NOMO-1 treated with DMSO at 0.1 percent for 48 hours (cell line): ENCODE measurements at regions not wholly inside any gene's neighbourhood (a gene's known extent, or its start where the extent isn't known, plus 50 kb on each side); places are given as distances from the start of the nearest gene placed in this dataset.
"Not testable (repeated sequence)": the region's sequence is repeated elsewhere in the genome, so short reads cannot be mapped to it uniquely, and the experiment has no call there.

Source experiments
- DNase-seq: peaks from one replicate; lab custom pipeline; 2025; ENCODE audit not compliant: unreplicated experiment; lab: John Stamatoyannopoulos, UW

DNA sequence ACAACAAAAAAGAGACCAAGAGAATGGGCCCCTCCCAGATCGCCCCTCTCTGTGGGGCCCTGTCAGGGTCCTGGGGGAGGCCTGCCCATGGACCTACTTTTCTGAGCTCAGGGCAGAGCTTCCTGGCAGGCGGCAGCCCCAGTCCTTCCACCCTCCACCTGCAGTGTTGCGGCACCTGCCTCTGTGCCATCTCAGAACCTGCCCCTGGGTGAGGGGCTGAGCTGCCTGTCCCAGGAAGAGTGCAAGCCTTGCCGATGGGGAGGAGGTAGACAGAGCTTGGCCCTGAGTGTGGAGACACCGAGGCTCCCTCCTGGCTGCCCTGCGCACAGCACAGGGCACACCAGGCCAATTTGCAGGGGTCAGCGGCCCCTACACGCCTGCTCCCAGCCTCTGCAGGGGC is 67.5 kb downstream of the UNCX start:
- no peak for DNase-seq

DNA sequence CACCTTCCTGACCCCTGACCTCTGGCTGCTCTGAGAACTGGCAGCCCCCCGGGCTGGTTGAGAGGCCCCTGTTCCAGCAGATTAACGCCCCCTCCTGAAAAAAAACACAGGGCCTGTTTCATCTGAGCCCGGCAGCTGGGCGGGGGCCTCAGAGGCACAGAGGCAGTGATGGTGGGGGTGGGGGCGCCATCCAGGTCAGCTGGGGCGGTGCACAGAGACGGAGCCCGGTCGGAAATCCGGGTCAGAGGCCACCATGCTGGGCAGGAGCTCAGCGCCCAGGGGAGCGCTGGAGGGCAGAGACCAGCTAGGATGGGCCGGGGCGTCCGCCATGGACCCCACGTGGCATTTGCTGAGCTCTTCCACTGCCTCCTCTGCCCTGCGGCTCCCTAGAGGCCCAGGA is 68.0 kb downstream of the UNCX start:
- no peak for DNase-seq

DNA sequence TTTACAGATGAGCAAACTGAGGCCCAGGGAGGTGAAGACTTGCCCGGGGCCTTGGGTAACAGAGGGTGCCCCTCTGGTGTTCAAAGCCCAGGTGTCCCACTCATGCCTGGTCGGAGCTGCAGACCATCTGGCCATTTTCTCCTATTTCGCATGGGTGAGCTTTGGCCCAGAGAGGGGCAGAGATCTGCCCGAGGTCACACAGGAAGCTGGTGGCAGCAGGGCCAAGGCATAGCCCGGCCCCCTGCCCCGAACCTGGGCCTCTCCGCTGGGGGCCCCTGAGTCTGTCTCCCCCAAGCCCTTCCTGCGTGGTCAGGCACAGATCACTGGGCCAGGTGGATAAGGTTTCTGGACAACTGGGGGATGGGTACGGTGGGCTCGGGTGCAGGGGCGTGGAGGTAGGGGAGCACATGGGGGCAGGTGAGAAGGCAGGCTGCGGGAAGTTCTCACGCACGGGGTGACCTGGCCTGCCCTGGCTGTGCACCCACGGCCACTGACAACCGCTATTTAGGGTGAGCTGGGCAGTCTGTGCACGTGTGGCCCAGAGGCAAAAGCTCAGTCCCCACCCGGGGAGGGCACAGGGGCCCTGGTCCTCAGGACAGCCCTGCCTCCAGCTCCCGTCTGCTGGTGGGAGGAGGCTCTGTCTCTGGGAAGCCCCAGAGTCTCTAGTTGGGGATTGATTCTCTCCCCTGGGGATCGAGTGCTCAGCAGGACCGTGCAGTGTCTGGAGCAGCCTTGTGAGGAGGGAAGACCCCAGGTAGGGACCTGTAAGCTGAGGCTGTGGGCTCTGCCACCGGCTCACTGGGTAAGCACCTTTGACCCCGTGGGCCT is 68.6 kb downstream of the UNCX start:
- DNase-seq, result no peak

DNA sequence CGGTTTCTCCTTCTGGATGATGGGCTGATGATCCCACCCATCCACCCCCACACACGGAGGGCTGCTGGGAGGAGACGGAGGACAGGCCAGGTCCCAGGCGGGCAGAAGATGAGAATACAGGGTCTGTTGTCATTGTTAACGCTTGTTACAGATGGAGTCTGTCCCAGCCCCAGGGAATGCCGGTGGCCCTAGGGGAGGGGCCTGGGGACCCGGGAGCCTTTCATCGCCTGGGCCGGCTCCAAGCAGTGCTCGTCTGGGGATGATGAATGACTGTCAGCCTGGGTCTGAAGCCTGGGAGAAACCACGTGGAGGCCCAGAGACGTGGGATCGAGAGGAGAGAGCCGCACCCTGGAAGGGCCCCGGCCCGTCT is 69.2 kb downstream of the UNCX start:
- no peak for DNase-seq

DNA sequence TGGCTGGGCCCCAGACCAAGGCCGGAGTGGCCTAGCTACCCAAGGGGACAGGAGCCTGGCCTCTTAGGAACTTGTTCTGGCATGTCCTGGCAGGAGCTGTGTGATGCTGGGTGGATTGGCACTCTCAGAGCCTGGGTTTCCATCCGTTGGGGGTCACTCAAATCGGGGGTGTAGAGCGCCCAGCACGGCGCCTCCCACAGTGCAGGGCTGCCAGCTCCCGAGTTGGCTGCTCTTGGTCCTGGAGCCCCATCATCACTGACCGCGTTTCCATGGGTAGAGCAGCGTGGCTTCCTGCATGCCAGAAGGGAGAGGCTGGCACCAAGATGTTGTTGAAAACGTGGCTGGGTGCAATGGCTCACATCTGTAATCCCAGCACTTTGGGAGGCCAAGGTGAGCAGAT is 70.3 kb downstream of the UNCX start:
- DNase-seq, result no peak

DNA sequence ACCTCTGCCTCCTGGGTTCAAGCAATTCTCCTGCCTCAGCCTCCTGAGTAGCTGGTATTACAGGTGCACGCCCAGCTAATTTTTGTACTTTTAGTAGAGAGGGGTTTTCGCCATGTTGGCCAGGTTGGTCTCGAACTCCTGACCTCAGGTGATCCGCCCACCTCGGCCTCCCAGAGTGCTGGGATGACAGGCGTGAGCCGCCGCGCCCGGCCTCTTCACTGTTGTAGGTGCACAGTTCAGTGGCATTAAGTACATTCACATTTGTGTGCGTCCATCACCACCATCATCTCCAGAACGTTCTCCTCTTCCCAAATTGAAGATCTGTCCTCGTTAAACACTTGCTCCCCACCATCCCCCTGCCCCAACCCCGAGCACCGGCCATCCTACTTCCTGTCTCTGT is 71.3 kb downstream of the UNCX start:
- DNase-seq, result not testable (repeated sequence)

DNA sequence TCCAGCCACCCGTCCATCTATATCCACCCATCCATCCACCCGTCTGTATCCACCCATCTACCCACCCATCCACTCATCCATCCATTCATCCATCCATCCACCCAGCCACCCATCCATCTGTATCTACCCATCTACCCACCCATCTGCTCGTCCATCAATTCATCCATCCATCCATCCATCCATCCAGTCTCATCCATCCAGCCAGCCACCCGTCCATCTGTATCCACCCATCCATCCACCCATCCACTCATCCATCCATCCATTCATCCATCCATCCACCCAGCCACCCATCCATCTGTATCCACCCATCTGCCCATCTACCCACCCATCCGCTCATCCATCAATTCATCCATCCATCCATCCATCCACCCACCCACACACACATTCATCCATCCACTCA is 73.2 kb downstream of the UNCX start:
- DNase-seq, result no peak

DNA sequence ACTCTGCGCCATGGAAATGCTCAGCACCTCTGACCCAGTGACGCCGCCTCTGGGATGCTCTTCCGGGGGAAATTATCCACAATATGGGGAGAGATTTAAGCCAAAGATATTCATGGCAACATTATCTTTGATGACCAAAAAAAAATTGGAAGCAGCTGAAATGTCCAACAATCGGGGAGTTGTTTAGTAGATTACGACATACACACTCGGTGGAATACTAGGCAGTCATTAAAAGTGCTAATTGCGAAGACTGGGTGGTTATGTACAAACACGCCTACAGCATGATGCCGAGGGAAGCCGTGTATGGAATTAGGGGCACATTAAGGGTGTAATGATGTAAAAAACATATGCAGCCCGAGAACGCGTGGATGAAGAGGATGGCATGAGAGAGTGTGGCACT is 75.2 kb downstream of the UNCX start:
- DNase-seq, result no peak

DNA sequence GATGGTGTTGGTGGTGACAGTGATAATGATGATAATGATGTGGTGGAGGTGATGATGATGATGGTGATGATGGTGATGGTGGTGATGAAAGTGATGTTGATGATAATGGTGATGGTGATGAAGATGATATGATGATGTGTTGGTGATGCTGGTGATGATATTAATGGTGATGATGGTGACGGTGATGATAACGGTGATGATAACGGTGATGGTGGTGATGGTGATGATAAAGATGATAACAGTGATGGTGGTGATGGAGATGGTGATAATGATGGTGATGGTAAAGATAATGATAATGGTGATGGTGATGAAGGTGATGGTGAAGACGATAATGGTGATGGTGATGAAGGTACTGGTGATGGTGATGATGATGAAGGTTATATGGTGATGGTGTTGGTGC is 76.6 kb downstream of the UNCX start:
- DNase-seq, result no peak

DNA sequence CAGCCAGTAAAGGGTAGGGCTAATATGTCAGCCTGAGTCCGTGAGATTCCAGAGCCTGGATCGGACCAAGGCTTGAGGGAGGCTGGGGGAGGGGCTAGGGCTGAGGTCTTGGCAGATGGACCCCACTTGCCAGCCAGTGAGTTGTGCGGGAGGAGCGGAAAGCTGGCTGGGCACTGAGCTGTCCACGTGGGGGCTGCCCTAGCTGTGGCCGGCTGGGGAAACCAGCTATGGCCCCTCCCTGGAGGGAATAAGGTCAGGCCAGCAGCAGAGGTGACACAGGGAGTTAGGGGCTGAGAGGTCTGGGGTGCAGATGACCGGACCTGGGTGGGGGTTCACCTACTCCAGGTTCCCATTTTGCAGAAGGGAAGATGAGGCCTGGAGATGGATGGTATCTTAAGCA is 77.3 kb downstream of the UNCX start:
- no peak for DNase-seq

DNA sequence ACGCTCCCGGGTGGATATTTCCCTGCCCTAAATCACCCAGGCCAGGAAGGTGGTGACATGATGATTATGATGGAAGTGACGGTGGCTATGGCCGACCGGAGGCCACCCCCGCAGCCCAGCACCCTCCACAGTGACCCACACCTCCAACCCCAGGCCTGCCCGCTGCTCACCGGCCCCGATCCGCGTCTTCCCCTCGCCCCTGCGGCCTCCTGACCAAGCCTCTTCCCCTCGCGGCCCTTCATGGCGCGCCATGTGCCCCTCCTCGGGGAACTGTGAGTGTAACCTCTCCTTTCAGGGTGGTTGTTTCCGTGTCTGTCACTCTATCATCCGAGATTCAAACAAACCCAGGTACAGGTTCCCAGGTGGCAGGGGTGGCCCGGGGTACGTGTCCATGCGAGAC is 78.3 kb downstream of the UNCX start:
- no peak for DNase-seq

DNA sequence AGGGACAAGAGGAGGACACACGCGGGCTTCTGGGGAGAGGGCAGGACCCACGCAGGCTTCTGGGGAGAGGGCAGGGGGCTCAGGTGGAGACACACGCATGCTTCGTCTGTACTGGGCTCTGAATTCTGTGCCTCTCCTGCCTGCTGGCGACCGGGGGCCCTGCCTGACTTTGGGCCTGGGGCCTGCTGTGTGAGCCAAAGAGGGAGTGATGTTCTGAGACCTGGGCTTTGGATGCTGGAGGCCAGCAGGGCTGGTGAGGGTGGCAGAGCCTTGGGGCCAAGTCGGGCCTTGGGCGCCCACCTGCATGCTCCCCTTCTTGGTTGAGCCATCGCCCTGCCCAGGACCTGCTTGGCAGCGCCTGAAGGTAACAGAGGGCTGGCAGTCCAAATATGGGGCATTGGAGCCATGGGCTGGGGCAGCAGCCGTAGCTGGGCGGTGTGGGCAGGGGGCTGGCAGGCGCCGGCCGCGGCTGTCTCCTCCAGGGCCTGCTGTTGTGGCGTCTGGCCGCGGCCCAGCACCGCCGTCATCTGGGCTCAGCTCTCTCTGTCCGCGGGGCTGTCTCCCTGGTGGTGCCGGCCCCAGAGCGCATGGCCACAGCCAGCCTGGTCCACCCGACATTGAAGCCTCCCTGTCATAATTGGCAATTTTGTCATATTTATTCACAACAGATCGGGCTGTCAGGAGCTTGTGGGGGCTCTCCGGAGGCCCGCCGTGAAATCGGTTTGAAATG is 78.9 kb downstream of the UNCX start:
- no peak for DNase-seq

DNA sequence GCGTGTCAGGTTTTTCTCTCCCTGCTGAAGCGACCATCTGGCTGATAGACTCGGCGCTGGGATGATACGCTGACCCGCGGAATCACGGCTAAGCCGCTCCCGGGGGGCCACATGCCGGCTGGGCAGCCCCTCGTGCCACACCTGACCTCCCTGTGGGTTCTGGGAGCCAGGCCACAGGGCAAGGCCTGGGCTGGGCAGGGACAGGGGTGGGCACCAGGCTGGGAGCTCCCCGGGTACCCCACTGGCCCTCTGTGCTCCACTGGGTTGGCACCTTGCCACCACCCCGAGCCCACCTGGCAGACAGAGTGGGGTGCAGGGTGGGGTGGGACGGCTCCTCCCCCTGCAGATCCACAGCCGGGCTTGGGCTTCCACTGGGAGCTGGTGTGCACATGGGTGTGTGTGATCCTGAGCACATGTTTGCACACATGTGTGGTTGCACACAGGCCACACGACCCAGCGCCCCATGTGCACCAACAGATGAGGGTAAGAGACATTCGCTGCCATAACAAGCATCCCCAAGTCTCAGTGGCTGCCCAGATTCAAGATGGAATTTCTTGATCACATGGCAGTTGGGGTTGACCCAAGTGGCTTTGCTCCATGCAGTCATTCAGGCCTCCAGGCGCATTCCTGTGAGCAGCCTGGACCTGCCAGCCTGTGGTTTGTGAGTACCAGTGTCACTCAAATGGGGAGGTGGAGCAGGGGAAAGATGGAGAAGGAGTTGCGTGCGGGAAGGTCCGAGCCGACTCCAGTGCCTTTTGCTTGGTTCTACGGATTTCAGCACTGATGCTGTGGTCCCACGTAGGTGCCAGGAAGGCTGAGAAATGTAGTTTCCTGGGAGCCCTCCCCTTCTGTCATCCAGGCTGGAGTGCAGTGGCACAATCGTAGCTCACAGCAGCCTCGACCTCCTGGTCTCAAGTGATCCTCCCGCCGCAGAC is 79.7 kb downstream of the UNCX start:
- DNase-seq, result no peak

DNA sequence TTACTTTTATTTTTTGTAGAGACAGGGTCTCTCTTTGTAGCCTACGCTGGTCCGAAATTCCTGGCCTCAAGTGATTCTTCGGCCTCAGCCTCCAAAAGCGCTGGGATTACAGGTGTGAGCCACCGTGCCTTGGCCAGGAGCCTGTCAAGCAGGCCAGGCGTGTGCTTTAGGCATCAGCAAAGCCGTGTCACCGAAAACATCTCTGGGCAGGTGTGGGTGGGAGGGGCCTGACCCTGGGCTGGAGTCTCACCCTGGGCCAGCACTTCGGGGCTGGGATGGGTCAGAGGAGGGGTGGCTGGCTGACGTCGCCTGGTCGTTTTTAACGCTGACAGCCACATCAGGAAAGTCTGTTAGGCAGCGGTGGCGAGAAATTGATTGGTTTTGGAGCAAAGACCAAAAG is 80.9 kb downstream of the UNCX start:
- DNase-seq, result no peak

DNA sequence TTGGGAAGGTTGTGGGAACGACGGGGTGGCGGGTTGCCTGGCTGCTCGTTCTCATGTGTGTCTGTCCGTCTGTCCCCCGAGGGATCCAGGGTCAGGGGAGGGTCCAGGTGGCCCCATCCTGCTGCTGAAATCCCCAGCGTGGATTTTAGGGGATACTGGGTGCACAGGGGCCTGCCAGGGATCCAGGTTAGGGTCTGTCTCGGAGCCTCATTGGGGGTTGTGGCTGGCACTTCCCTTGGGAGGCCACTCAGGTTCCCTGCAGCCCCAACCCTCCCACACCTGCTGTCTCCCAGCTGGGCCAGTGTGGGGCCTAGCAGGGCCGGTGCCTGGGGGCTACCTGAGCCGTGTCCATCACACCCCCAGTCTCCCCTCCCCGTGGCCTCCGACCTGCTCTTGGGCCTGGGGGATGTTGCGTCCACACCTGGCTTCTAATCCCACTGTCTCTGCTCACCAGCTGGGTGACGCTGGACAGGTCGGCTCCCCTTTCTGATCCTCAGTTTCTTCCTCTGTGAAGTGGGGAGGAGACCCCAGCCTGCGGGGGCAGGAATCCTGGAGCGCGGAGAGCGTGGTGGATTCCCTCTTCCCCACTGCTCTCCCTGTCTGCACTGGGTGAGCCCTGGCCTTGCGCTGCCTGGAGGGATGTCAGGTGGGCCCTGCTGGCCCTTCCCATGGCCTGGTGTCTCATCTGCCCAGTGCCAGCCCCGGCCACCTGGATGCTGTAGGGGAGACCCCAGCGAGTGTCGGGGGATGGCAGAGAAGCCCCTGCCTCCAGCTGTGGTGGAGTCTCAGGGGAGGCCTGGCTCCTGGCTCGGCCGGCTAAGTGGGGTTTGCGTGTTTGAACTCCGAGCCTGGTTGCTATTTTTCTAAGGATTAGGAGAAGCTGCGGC is 81.6 kb downstream of the UNCX start:
- DNase-seq, result no peak

DNA sequence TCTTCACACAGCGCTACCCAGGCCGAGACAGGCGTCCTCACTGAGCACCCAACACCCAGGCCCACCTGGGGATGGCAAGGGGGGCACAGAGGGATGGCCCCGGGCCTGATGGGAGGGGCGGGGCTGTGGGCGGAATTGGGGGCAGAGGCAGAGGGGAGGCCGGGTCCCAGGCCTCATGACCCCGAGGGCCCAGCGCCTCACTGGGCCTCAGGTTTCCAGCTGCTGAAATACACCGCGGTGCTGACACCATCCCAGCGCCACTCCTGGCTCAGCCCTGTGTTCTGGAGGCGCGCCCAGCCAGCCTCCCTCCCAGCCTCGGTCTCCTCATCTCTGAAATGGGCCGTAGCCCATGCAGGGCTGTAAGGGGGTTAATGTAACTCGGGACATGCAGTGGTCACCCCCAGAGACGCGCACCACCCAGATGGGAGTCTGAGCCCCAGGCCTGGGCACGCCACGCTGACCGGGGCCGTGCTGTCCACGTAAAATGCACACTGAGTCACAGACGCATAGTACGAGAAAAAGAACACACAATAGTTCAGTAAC is 82.3 kb downstream of the UNCX start:
- DNase-seq, result no peak

DNA sequence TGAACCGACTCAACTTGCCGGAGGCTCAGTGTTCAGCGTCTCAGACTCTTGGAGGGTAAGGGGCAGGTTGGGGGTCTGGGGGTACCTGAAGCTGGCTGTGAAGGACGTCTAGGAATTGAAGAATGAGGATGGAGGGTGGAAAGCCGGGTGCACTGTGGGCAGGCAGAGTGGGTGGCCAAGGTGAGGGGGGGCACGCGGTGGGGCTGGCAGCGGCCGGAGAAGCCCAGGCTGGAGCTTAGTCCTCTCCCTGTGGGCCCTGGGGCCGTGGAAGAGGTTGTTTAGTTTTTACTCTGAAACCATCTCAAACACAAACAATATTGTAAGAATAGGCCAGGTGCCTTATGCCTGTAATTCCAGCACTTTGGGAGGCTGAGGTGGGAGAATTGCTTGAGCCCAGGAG is 83.4 kb downstream of the UNCX start:
- DNase-seq, result no peak

DNA sequence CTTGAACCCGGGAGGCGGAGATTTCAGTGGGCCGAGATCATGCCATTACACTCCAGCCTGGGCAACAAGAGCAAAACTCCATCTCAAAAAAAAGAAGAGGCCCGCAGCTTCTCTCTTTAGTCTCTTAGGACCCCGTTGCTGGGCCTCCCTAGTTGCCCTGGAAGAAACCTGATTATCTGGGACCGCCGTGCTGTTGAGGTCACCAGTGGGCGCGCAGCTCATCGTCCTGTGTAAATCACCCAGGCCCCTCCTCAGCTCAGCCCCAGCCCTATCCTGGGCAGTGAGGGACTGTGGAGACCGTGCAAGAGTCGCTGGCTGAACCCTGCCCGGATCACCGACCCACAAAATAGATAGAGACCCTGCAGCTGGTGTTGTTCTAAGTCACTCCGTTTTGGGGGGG is 85.0 kb downstream of the UNCX start:
- no peak for DNase-seq

DNA sequence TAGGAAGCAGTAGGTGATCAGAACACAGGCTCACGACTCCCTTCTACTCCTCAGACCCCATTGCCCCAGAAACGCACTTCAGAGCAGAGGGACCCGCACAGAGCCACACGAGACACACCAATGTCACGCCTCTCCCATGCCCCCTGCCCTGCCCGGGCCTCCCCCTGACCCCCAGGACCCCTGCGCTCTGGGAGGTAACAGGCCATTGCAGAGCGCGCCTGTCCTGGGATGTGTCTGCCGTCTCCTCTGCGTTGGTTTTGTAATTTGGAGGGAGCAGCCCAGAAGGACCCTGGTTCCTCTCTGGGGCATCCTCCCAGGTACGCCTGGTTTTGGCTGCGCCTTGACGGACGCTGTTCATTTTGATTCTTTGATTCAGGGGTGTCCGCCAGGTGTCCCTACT is 85.4 kb downstream of the UNCX start:
- DNase-seq, result no peak

DNA sequence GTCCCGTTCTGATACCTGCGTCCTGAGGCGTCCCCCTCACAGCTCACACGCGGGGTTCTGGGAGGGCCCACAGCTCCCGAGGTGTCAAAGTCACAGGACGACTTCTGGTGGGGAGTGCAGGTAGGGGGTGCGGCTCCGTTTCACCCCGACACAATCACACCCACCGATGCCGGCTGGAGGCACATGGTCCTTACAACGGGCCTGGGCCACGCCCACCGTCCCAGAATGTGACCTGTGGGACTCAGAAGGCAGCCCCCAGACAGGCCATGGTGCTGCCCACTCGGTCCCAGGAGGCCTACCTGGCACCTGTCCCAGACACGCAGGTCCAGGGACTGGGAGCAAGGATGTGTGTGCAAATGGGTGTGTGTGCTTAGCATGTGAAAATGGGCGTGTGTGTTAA is 86.0 kb downstream of the UNCX start:
- DNase-seq, result no peak
